ENCODE measurements at regions not wholly inside any gene's neighbourhood (a gene's known extent, or its start where the extent isn't known, plus 50 kb on each side); places are given as distances from the start of the nearest gene placed in this dataset.

GRCh38 chr11:57097149-57097548 lies 84.6 kb upstream of the LRRC55 start:
- H3K4me3 ChIP-seq (ENCODE audit: low read depth, low read length) = no peak overlapping the region
- TF ChIP-seq CTCF (IDR thresholded peaks at IDR 0.05; ENCODE audit: insufficient read depth, low read depth, low read length) = no peak
- no peak for DNase-seq (ENCODE audit: low read depth)

- no peak for DNase-seq (ENCODE audit: low read depth)
- H3K4me3 ChIP-seq (ENCODE audit: low read depth, low read length) = no peak overlapping the region
- no peak for TF ChIP-seq CTCF (IDR thresholded peaks at IDR 0.05; ENCODE audit: insufficient read depth, low read depth, low read length)
Observed at GRCh38 chr11:57098191-57098590, 83.6 kb upstream of the LRRC55 start.

GRCh38 chr11:57100638-57101331 lies 81.0 kb upstream of the LRRC55 start:
- no peak overlapping the region for H3K4me3 ChIP-seq (ENCODE audit: low read depth, low read length)
- no peak for TF ChIP-seq CTCF (IDR thresholded peaks at IDR 0.05; ENCODE audit: insufficient read depth, low read depth, low read length)
- DNase-seq (ENCODE audit: low read depth) = no peak

GRCh38 chr11:57103899-57104605 lies 77.7 kb upstream of the LRRC55 start:
- no peak for TF ChIP-seq CTCF (IDR thresholded peaks at IDR 0.05; ENCODE audit: insufficient read depth, low read depth, low read length)
- no peak for DNase-seq (ENCODE audit: low read depth)
- H3K4me3 ChIP-seq (ENCODE audit: low read depth, low read length) = no peak overlapping the region

- no peak for TF ChIP-seq CTCF (IDR thresholded peaks at IDR 0.05; ENCODE audit: insufficient read depth, low read depth, low read length)
- H3K4me3 ChIP-seq (ENCODE audit: low read depth, low read length) = no peak overlapping the region
- no peak for DNase-seq (ENCODE audit: low read depth)
Observed at GRCh38 chr11:57109331-57109730, 72.4 kb upstream of the LRRC55 start.

GRCh38 chr11:57111619-57112018 lies 70.1 kb upstream of the LRRC55 start:
- no peak for DNase-seq (ENCODE audit: low read depth)
- TF ChIP-seq CTCF (IDR thresholded peaks at IDR 0.05; ENCODE audit: insufficient read depth, low read depth, low read length) = no peak
- H3K4me3 ChIP-seq (ENCODE audit: low read depth, low read length) = no peak overlapping the region

Data from fibroblast of villous mesenchyme (primary cell).